ENCODE measurements at regions not wholly inside any gene's neighbourhood (a gene's known extent, or its start where the extent isn't known, plus 50 kb on each side); places are given as distances from the start of the nearest gene placed in this dataset.
"Not testable (repeated sequence)": the region's sequence is repeated elsewhere in the genome, so short reads cannot be mapped to it uniquely, and the experiment has no call there.

DNA sequence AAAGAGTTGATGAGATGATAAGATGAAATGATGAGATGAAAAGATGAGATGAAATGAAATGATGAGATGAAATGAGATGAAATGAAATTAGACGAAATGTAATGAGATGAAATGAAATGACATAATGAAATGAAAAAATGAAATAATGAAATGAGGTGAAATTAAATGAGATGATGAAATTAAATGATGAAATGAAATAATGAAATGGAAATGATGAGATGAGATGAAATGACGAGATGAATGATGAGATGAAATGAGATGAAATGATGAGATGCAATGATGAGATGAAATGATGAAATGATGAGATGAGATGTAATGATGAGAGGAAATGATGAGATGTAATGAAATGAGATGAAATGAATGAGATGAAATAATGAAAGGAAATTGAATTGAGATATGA, 339.3 kb upstream of the PLGLB1 start:
- DNase-seq = not testable (repeated sequence)

DNA sequence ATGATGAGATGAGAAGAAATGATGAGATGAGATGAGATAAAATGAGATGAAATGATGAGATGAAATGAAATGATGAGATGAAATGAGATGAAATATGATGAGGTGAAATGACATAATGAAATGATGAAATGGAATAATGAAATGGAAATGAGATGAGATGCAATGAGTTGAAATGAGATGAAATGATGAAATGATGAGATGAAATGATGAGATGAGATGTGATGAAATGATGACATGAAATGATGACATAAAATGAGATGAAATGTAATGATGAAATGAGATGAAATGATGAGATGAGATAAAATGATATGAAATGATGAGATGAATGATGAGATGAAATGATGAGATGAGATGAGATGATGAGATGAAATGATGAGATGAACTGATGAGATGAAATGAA, 340.2 kb upstream of the PLGLB1 start:
- not testable (repeated sequence) for DNase-seq

GRCh38 chr2:87364379-87364778, 342.7 kb upstream of the PLGLB1 start:
- not testable (repeated sequence) for DNase-seq

DNA sequence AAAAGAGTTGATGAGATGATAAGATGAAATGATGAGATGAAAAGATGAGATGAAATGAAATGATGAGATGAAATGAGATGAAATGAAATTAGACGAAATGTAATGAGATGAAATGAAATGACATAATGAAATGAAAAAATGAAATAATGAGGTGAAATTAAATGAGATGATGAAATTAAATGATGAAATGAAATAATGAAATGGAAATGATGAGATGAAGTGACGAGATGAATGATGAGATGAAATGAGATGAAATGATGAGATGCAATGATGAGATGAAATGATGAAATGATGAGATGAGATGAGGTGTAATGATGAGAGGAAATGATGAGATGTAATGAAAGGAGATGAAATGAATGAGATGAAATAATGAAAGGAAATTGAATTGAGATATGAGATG, 343.4 kb upstream of the PLGLB1 start:
- DNase-seq = not testable (repeated sequence)

DNA sequence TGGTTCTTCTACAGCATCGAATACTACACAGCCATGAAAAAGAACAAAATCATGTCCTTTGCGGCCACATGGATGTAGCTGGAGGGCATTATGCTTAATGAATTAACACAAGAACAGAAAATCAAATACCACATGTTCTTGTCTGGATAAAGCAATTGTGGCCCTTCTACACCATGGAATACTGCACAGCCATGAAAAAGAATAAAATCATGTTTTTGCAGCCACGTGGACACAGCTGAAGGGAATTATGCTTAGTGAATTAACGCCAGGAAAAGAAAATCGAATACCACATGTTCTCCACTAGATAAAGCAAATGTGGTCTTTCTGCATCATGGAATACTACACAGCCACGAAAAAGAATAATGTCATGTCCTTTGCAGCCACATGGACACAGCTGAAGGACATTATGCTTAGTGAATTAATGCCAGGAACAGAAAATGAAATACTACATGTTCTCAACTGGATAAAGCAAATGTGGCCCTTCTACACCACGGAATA, 361.8 kb upstream of the PLGLB2 start:
- DNase-seq = not testable (repeated sequence)

DNA sequence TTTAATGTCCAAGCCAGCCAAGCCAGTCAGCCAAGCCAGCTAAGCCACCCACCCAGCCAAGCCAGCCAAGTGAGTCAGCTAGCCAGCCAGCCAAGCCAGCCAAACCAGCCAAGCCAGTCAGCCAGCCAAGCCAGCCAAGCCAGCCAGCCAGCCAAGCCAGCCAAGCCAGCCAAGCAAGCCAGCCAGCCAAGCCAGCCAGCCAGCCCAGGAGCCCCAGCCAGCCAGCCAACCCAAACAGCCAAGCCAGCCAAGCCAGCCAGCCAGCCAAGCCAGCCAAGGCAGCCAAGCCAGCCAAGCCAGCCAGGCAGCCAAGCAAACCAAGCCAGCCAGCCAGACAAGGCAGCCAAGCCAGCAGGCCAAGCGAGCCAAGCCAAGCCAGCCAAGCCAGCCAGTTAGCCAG, 352.1 kb upstream of the PLGLB2 start:
- DNase-seq = not testable (repeated sequence)

- not testable (repeated sequence) for DNase-seq
These were observed 351.2 kb upstream of the PLGLB2 start for GRCh38 chr2:87396551-87397265.

DNA sequence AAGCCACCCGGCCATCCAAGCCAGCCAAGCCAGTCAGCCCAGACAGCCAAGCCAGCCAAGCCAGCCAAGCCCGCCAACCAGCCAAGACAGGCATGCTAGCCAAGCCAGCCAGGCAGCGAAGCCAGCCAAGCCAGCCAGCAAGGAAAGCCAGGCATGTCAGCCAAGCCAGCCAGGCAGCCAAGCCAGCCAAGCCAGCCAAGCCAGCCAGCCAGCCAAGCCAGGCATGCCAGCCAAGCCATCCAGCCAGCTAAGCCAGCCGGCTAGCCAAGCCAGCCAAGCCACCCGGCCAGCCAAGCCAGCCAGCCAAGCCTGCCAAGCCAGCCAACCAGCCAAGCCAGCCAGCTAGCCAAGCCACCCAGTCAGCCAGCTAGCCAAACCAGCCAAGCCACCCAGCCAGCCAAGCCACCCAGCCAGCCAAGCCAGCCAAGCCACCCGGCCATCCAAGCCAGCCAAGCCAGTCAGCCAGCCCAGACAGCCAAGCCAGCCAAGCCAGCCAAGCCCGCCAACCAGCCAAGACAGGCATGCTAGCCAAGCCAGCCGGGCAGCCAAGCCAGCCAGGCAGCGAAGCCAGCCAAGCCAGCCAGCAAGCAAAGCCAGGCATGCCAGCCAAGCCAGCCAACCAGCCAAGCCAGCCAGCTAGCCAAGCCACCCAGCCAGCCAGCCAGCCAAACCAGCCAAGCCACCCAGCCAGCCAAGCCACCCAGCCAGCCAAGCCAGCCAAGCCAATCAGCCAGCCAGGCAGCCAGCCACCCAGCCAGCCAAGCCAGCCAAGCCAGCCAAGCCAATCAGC, 350.4 kb upstream of the PLGLB2 start:
- DNase-seq = not testable (repeated sequence)

- not testable (repeated sequence) for DNase-seq
These were observed 349.2 kb upstream of the PLGLB2 start for GRCh38 chr2:87398567-87399305.

GRCh38 chr2:87401726-87402345, 346.1 kb upstream of the PLGLB2 start:
- no peak for DNase-seq

- no peak for DNase-seq
These were observed 344.1 kb upstream of the PLGLB2 start for GRCh38 chr2:87403893-87404175.

DNA sequence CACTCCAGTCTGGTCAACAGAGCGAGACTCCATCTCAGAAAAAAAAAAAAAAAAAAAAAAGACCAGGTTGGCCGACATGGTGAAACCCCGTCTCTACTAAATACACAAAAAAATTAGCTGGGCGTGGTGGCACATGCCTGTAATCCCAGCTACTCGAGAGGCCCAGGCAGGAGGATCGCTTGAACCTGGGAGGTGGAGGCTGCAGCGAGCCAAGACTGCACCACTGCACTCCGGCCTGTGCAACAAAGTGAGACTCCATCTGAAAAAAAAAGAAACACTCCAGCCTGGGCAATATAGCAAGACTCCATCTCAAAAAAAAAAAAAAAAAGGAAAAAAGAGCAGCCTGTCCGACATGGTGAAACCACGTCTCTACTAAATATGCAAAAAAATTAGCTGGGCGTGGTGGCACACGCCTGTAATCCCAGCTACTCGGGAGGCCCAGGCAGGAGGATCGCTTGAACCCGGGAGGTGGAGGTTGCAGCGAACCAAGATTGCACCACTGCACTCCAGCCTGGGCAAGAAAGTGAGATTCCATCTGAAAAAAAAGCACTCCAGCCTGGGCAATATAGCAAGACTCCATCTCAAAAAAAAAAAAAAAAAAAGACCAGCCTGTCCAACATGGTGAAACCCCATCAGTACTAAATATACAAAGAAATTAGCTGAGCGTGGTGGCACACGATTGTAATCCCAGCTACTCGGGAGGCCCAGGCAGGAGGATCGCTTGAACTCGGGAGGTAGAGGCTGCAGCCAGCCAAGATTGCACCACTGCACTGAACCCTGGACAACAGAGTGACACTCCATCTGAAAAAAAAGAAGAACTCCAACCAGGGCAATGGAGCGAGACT, 343.3 kb upstream of the PLGLB2 start:
- DNase-seq = not testable (repeated sequence)

DNA sequence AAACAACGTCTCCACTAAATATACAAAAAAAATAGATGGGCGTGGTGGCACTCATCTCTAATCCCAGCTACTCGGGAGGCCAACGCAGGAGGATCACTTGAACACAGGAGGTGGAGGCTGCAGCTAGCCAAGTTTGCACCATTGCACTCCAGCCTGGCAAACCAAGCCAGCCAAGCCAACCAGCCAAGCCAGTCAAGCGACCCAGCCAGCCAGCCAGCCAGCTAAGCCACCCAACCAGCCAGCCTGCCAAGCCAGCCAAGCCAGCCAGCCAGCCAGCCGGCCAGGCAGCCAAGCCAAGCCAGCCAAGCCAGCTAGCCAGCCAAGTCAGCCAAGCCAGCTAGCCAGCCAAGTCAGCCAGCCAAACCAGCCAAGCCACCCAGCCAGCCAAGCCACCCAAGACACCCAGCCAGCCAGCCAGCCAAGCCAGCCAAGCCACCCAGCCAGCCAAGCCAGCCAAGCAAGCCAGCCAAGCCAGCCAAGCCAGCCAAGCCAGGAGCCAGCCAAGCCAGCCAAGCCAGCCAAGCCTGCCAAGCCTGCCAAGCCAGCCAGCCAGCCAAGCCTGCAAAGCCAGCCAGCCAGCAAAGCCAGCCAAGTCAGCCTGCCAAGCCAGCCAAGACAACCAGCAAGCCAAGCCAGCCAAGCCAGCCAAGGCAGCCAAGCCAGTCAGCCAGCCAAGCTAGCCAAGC, 342.2 kb upstream of the PLGLB2 start:
- not testable (repeated sequence) for DNase-seq

DNA sequence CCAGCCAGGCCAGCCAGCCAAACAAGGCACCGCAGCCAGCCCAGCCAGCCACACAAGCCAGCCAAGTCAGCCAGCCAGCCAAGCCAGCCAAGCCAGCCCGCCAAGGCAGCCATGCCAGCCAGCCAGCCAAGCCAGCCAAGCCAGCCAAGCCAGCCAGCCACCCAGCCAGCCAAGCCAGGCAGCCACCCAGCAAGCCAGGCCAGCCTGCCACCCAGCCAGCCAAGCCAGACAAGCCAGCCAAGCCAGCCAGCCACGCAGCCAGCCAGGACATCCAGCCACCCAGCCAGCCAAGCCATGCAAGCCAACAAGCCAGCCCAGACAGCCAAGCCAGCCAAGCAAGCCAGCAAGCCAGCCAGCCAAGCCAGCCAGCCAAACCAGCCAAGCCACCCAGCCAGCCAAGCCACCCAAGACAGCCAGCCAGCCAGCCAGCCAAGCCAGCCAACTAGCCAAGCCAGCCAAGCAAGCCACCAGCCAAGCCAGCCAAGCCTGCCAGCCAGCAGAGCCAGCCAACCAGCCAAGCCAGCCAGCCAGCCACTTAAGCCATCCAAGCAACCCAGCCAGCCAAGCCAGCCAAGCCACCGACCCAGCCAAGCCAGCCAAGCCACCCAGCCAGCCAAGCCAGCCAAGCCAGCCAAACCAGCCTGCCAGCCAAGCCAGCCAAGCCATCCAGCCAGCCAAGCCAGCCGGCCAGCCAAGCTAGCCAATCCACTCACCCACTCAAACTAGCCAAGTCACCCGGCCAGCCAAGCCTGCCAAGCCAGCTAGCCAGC, 341.3 kb upstream of the PLGLB2 start:
- DNase-seq = not testable (repeated sequence)

DNA sequence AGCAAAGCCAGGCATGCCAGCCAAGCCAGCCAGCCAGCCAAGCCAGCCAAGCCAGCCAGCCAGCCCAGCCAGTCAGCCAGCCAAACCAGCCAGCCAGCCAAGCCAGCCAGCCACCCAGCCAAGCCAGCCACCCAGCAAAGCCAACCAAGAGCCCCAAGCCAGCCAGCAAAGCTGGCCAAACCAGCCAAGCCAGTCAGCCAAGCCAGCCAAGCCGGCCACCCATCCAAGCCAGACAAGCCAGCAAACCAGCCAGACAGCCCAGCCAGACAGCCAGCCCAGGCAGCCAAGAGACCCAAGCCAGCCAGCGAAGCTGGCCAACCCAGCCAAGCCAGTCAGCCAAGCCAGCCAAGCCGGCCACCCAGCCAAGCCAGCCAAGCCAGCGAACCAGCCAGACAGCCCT, 338.3 kb upstream of the PLGLB2 start:
- not testable (repeated sequence) for DNase-seq

- not testable (repeated sequence) for DNase-seq
These were observed 337.5 kb upstream of the PLGLB2 start for GRCh38 chr2:87410371-87410770.

- DNase-seq = not testable (repeated sequence)
These were observed 335.7 kb upstream of the PLGLB2 start for GRCh38 chr2:87412036-87412820.

DNA sequence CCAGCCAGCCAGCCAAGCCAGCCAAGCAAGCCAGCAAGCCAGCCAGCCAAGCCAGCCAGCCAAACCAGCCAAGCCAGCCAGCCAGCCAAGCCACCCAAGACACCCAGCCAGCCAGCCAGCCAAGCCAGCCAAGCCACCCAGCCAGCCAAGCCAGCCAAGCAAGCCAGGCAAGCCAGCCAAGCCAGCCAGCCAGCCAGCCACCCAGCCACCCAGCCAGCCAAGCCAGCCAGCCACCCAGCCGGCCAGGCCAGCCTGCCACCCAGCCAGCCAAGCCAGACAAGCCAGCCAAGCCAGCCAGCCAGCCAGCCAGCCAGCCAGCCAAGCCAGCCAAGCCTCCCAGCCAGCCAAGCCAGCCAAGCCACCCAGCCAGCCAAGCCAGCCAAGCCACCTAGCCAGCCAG, 333.6 kb upstream of the PLGLB2 start:
- DNase-seq = not testable (repeated sequence)

GRCh38 chr2:87414795-87415570, 332.9 kb upstream of the PLGLB2 start:
- not testable (repeated sequence) for DNase-seq

Data from hematopoietic multipotent progenitor cell treated with erythropoietin and hydrocortisone succinate and interleukin-3 and kit ligand, for 6 days (in vitro differentiated cells).